NCI-H2227 treated with DMSO at 0.1 percent for 48 hours (cell line): ENCODE measurements at regions not wholly inside any gene's neighbourhood (a gene's known extent, or its start where the extent isn't known, plus 50 kb on each side); places are given as distances from the start of the nearest gene placed in this dataset.
"Not testable (repeated sequence)": the region's sequence is repeated elsewhere in the genome, so short reads cannot be mapped to it uniquely, and the experiment has no call there.

Experiments
- DNase-seq: peaks from one replicate; lab custom pipeline; 2025; lab: John Stamatoyannopoulos, UW

- DNase-seq = no peak
Observed at GRCh38 chr17:79560527-79560926, 50.3 kb downstream of the RBFOX3 start.

GRCh38 chr17:79559111-79559887 lies 51.6 kb downstream of the RBFOX3 start:
- DNase-seq = no peak

- no peak for DNase-seq
Observed at GRCh38 chr17:79558091-79558900, 52.6 kb downstream of the RBFOX3 start.

GRCh38 chr17:79557276-79558090 lies 53.4 kb downstream of the RBFOX3 start:
- DNase-seq = peak; percentile 69

GRCh38 chr17:79556271-79556670 lies 54.6 kb downstream of the RBFOX3 start:
- no peak for DNase-seq

GRCh38 chr17:79555543-79555942 lies 55.3 kb downstream of the RBFOX3 start:
- DNase-seq = no peak

GRCh38 chr17:79554346-79554745 lies 56.5 kb downstream of the RBFOX3 start:
- not testable (repeated sequence) for DNase-seq

GRCh38 chr17:79552824-79553223 lies 58.0 kb downstream of the RBFOX3 start:
- DNase-seq = no peak

- no peak for DNase-seq
Observed at GRCh38 chr17:79552405-79552804, 58.4 kb downstream of the RBFOX3 start.

GRCh38 chr17:79549141-79549915 lies 61.5 kb downstream of the RBFOX3 start:
- peak; percentile 27 for DNase-seq

GRCh38 chr17:79548116-79548515 lies 62.7 kb downstream of the RBFOX3 start:
- no peak for DNase-seq

- no peak for DNase-seq
Observed at GRCh38 chr17:79547586-79547985, 63.3 kb downstream of the RBFOX3 start.

GRCh38 chr17:79547171-79547570 lies 63.7 kb downstream of the RBFOX3 start:
- not testable (repeated sequence) for DNase-seq

- no peak for DNase-seq
Observed at GRCh38 chr17:79546386-79546785, 64.5 kb downstream of the RBFOX3 start.

GRCh38 chr17:79545251-79546005 lies 65.4 kb downstream of the RBFOX3 start:
- no peak for DNase-seq

- no peak for DNase-seq
Observed at GRCh38 chr17:79544142-79544914, 66.5 kb downstream of the RBFOX3 start.

GRCh38 chr17:79543531-79543930 lies 67.3 kb downstream of the RBFOX3 start:
- no peak for DNase-seq

GRCh38 chr17:79542718-79543117 lies 68.1 kb downstream of the RBFOX3 start:
- no peak for DNase-seq

GRCh38 chr17:79541056-79541850 lies 69.6 kb downstream of the RBFOX3 start:
- DNase-seq = no peak
